ENCODE measurements at regions not wholly inside any gene's neighbourhood (a gene's known extent, or its start where the extent isn't known, plus 50 kb on each side); places are given as distances from the start of the nearest gene placed in this dataset.

DNA sequence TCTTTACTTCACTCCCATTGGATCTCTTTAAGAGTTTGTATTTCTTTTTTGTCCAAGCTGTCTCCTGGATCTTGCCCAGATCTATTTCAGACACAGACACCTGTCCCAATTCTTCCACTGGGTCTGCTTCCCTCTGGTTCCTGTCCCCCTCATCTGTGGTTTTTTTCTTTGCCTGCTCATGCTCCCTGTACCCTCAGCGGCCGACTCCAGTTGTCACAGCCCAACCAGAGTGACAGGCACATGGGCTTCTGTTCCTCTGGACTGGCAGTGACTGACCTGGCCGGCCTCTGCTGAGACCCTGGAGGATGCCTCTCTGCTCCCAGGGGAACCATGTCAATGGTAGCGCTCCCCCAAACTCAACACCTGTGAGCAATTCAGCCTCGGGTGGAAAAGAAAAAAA lies 142.6 kb downstream of the WSCD1 start:
- no peak for DNase-seq (ENCODE audit: low spot score)

DNA sequence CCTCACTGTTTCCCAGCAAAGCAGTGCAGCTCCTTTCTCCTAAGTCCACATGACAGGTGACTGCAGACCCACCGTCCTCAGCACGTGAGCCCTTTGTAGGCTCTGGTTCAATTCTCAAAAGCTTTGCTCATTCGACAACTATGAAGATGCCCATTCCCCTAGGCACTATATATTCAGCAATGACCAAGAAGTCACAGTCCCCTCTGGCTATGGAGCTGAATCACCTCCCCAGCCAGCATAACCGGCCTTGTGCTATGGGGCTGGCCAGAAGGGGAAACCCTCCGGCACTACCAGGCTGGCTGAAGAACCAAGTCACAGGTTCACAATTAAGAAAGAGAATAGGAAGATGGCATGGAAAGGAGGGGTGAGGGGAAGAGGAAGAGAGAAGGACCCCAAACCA lies 139.7 kb downstream of the WSCD1 start:
- DNase-seq (ENCODE audit: low spot score): no peak

DNA sequence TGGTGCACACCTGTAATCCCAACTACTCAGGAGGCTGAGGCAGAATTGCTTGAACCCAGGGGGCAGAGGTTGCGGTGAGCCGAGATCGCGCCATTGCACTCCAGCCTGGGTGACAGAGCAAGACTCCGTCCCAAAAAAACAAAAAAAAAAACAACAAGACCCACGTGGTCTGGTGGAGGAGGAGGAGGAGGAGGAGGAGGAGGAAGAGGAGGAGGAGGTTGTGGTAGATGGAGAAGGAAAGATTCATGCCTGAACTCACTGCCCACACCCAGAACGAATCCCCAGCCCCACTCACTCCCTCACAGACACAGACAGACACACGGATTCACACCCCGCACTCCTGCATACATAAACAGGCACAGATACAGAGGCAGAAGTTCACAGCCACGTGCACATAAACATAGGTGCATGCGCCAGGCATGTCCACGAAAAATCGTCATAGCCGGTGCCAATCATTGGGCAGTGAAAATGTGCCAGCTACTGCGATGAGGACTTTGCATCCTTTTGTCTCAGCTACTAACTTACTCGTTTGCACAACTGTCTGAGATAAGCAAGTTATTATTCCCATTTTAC lies 138.5 kb downstream of the WSCD1 start:
- no peak for DNase-seq (ENCODE audit: low spot score)

DNA sequence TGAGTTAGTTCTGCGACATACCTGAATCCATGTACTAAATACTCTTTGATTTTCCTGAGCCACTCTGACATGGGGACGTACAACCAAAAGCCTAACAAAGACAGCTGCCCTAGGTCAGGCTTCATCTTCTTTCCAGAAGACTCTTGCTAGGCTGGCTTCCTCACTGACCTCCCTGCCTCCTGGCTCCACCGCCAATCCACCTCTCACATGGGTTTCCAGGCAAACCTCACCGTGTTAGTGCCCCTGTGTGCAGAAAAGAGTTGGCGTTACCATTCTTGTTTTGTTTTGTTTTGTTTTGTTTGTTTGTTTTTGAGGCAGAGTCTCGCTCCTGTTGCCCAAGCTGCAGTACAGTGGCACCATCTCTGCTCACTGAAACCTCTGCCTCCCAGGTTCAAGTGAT lies 135.3 kb downstream of the WSCD1 start:
- no peak for DNase-seq (ENCODE audit: low spot score)

DNA sequence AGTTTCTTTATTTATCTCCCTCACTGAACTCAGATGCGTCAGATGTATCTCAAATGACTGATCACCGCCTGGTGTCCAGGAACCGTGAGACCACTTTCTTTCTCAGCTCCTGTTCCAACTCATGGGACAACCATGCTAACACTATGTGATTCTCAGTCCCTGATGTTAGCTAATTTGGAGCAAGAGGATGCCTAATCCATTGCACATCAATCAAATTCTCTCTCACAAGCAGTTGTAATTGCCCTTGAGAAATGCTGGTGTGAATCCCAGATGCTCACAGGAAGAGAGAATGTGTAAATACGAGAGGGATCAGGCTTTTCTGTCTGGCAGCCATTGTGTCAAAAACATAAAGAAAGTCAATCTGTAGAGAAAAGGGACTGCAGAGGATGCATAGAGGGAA lies 134.9 kb downstream of the WSCD1 start:
- no peak for DNase-seq (ENCODE audit: low spot score)

DNA sequence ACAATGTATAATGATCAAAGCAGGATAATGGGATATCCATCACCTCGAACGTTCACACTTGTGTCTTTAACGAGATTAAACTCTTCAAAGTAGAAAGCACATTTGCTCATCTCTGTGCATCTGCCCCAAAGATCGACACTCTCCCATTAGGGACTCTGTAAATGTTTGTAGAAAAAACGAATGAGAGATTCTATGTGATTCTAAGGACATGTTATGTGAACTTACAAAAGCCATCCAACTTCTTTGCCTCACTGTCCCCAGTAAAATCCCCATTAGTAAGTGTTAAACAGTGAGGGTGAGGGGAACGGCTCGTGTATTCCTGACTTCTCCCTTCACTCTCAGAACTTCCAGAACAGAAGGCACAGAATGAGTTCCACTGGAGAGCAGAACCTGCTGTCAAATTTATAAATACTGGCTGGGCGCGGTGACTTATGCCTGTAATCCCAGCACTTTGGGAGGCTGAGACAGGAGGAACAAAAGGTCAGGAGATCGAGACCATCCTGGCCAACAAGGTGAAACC lies 134.1 kb downstream of the WSCD1 start:
- DNase-seq (ENCODE audit: low spot score): no peak

DNA sequence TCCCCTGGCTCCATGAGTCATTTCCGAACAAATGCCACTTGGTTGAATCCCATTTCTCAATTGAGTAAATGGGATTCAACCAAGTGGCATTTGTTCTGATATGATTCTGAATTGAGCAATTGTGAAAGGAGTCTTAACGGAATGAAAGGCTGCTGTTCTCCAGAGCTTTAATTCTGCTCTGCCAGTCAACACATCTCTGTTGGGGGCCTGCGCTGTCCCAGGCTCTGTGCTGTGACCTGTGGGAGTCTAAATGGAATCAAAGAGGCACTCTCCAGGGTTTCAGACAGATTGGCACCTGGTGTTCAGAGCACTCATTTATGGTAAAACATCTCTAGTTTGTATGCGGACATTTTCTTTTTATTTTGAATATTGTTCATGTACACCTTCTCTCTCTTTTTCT lies 126.2 kb downstream of the WSCD1 start:
- DNase-seq (ENCODE audit: low spot score): no peak

DNA sequence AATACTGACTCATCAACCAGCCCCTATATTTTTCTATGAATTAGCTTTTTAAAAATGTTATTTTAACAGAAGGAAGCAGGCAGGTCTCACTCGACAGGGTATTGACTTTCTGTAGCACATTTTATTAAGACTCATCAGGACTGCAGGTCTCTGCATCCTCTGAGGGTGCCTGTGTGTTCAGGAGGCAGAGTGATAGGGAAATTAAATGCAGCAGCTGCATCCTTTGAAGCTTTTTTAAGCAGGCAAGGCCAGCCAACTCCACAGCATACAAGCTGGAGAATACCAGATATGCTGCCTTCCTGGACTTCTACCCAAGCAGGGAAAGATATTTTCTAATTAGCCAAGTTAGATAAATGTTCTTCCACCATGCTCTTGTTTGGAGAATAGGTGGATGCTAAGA lies 124.9 kb downstream of the WSCD1 start:
- no peak for DNase-seq (ENCODE audit: low spot score)

DNA sequence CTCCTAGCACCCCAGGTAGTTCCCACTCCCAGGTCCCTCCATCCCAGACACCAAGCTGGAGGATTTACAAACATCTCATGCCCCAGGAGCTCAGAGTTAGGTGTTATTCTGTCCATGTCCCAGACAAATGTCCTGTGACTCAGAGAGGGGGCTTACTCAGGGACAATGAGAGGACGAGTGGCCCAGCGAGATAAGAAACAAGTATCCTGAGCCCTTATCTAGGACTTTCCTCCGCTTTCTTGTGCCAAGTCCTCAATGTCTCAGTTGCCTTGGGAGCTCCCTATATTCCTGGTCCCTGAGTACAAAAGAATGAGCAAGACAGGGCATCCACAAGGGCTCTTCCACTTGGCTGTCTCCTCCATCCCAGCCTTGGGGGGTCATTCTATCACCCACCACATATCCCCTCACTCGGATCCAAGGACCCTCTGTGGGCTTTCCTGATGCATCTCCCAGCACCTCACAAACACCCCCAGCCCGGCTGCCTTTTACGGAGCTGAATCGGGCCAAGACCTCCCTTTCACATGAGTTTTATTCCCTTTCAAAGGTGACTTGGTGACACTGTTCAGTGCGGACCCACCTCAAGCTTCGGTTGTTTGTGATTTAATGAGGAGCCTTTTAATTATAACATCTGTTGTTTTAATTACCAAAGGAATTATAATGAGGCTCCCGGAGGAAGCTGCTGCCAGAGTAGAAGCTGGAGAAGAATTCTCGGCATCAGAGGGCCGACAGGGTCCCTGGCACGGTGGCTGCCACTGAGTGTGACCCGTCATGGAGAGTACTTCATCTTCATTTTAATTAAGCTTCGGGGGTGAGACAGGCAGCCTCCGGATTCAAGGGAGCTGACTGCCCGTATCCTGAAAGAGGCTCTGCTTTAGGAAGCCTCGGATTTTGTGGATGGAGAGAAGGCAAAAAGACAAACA lies 121.5 kb downstream of the WSCD1 start:
- no peak for DNase-seq (ENCODE audit: low spot score)

DNA sequence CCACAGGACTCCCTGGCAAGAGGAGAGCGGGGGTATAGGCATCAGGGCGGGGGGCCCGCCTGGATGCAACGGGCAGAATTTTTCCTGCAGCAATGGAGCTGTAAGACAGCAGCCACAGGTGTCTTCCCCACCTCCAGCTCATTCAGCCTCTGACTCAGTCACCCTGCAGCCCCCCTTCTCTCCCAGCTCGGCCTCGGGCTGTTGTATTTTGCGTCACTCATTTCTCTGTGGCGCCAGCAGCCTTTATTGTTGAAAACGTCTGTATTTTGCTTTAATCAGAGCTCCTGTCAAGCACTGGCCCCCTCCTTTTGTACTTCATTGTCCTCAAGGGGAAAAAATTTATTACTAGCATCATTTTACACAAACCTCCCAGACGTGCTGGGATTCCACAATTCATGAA lies 117.7 kb downstream of the WSCD1 start:
- DNase-seq (ENCODE audit: low spot score): no peak

DNA sequence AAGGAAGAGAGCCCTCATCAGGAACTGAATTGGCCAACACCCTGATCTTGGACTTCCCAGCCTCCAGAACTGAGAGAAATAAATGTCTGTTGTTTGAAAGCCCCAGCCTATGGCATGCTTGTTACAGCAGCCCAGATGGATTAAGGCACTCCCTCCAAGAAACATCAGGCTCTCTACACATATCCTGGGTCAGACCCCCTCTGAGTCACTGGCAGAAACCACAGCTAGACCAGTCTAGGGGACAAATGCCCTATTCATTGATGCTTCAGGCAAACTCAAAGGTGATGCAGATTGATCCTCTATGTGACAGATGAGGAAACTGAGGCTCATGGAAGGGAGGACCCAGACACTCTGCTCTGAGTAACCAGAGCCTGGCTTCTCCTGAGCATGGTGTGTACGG lies 116.8 kb downstream of the WSCD1 start:
- no peak for DNase-seq (ENCODE audit: low spot score)

DNA sequence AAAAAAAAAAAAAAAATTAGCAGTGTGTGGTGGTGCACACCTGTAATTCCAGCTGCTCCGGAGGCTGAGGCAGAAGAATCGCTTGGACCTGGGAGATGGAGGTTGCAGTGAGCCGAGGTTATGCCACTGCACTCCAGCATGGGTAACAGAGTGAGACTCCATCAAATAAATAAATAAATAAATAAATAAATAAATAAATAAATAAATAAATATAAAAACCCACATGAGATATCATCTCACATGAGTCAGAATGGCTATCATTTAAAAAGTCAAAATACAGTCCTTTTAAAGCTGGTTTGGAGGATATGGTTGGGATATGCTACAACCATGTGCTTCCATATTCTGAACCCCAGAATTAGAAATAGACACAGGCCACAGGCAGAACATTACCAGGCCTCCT lies 114.3 kb downstream of the WSCD1 start:
- DNase-seq (ENCODE audit: low spot score): no peak

DNA sequence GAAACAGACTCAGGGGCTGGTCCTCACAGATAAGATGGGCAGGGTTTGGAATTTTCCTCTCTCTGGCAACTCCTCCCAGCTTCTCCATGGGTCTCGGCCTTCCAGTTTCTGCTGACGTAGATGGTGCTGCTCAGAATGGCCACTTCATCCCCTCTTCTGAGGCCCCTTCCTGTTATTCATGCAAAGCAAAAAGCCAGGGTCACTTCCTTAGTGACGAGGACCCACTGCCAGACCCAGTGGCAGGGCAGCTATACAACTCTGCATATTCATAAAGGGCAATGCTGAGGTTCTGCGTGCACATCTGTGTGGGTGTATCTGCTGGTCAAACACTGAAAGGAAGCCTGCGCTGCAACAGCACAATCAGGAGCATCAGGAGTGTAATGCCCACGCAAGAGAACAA lies 108.8 kb downstream of the WSCD1 start:
- DNase-seq (ENCODE audit: low spot score): no peak

DNA sequence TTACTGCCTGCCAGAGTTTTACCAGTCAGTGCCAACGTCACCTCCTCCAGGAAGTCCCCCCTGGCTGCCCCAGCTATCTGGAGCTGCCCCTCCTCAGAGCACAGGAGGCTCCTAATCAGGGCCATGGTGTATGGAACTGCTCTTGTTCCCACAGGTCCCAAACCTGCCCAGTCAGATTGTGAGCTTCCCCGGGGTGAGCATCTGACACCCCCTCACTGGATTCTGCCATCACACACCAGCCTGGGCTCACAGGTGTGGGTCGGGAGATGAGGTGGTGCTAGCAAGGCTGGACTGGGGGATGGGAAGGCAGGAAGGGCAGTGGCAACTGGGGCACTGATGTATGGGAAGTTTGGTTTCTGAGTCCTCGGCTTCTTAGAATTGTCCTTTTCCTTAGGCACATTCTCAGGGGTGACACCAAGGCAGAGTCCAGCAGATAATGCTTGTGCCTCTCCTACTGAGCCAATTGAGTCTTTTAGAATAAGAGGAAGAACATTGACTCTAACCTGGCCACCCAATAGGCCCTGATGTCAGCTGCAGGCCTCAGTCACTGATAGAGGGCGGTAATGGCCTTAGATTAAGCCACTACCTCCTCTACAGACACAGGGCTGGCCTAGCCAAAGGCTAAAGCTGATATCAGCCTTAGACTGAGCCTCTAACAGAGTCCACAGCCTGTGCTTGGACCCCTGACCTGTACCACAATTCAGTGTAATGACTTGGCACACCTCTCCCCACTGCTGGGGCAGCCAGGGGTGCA lies 107.9 kb downstream of the WSCD1 start:
- no peak for DNase-seq (ENCODE audit: low spot score)

Data from AG08395 (cell line).